GM19397 (cell line): ENCODE measurements at regions not wholly inside any gene's neighbourhood (a gene's known extent, or its start where the extent isn't known, plus 50 kb on each side); places are given as distances from the start of the nearest gene placed in this dataset.
A peak's percentile ranks its signal among the peaks of the same experiment; 100 is the strongest.
"Not testable (repeated sequence)": the region's sequence is repeated elsewhere in the genome, so short reads cannot be mapped to it uniquely, and the experiment has no call there.

Experiments used
- ATAC-seq: cut with Tn5 transposase; IDR thresholded peaks from one replicate; pipeline ENCODE4 v1.9.1; 2021; ENCODE audit warnings: mild to moderate bottlenecking, moderate library complexity; ENCODE audit not compliant: unreplicated experiment

DNA sequence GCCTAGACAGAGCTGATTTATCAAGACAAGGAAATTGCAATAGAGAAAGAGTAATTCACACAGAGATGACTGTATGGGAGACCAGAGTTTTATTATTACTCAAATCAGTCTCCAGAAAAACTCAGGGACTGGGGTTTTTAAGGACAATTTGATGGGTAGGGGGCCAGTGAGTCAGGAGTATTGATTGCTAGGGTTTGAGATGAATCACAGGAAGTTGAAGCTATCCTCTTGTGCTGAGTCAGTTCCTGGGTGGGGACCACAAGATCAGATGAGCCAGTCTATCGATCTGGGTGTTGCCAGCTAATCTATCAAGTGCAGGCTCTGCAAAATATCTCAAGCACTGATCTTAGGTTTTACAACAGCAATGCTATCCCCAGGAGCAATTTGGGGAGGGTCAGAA is 87.4 kb upstream of the TGIF2LY start:
- not testable (repeated sequence) for ATAC-seq

- ATAC-seq = not testable (repeated sequence)
Observed at GRCh38 chrY:3494539-3494938, 84.3 kb upstream of the TGIF2LY start.

- peak; percentile 96 for ATAC-seq
Observed at GRCh38 chrY:3527040-3527439, 51.8 kb upstream of the TGIF2LY start.
